Neural crest cell (in vitro differentiated cells): ENCODE measurements at regions not wholly inside any gene's neighbourhood (a gene's known extent, or its start where the extent isn't known, plus 50 kb on each side); places are given as distances from the start of the nearest gene placed in this dataset.
"Not testable (repeated sequence)": the region's sequence is repeated elsewhere in the genome, so short reads cannot be mapped to it uniquely, and the experiment has no call there.

Experiments used
- DNase-seq: peaks from one replicate; pipeline ENCODE4 v3.0.0; 2021; ENCODE audit warnings: low read depth, mixed read lengths, low spot score
- H3K27ac Mint-ChIP-seq: one replicate; pipeline ENCODE4 v1.8.0; 2021; ENCODE audit warnings: mild to moderate bottlenecking, mixed read lengths; ENCODE audit not compliant: unreplicated experiment
- H3K27me3 Mint-ChIP-seq: 2 replicates; pipeline ENCODE4 v1.8.0; 2021; ENCODE audit warnings: low read depth, mild to moderate bottlenecking, mixed read lengths
- H3K36me3 Mint-ChIP-seq: 2 replicates; pipeline ENCODE4 v1.8.0; 2021; ENCODE audit warnings: low read depth, mild to moderate bottlenecking, mixed read lengths
- H3K4me1 Mint-ChIP-seq: 2 replicates; pipeline ENCODE4 v1.8.0; 2021; ENCODE audit warnings: mixed read lengths
- H3K4me3 Mint-ChIP-seq: one replicate; pipeline ENCODE4 v1.8.0; 2021; ENCODE audit warnings: mild to moderate bottlenecking, mixed read lengths
- H3K9me3 Mint-ChIP-seq: 2 replicates; pipeline ENCODE4 v1.8.0; 2021; ENCODE audit warnings: mixed read lengths
- CTCF ChIP-seq: fragments of 200-600 bp; sonication (generic); conservative IDR thresholded peaks from 2 replicates; pipeline ENCODE4 v1.5.0; 2021; ENCODE audit warnings: antibody characterized with exemption, mild to moderate bottlenecking

GRCh38 chr1:238438311-238439270 lies 547.9 kb upstream of the ZP4 start:
- no peaks in the 10 kb centered on the region for H3K4me1 Mint-ChIP-seq
- H3K36me3 Mint-ChIP-seq: peaks cover 3% of the 10 kb centered on the region

GRCh38 chr1:238429703-238430102 lies 539.0 kb upstream of the ZP4 start:
- not testable (repeated sequence) for H3K27ac Mint-ChIP-seq, H3K4me1 Mint-ChIP-seq, H3K36me3 Mint-ChIP-seq, H3K27me3 Mint-ChIP-seq, H3K4me3 Mint-ChIP-seq, DNase-seq
- peaks cover 16% of the 10 kb centered on the region for H3K9me3 Mint-ChIP-seq

More at GRCh38 chr1:238438311-238439270, 547.9 kb upstream of the ZP4 start:
- Mint-ChIP-seq H3K4me3 (no peak overlapping the region), H3K27ac (peak overlapping the region; percentile 53), H3K9me3 (peaks cover 9% of the 10 kb centered on the region), H3K27me3 (no peaks in the 10 kb centered on the region)
- DNase-seq: no peak
- TF ChIP-seq CTCF: no peak

GRCh38 chr1:238419209-238419608 lies 528.5 kb upstream of the ZP4 start:
- no peaks in the 10 kb centered on the region for H3K36me3 Mint-ChIP-seq
- H3K27me3 Mint-ChIP-seq: no peaks in the 10 kb centered on the region
- H3K27ac Mint-ChIP-seq: no peak overlapping the region
- H3K4me1 Mint-ChIP-seq: no peaks in the 10 kb centered on the region
- no peaks in the 10 kb centered on the region for H3K9me3 Mint-ChIP-seq
- no peak overlapping the region for H3K4me3 Mint-ChIP-seq
- TF ChIP-seq CTCF: no peak
- DNase-seq: no peak

- Mint-ChIP-seq H3K9me3 (peaks cover 7% of the 10 kb centered on the region), H3K27ac (no peak overlapping the region), H3K4me3 (no peak overlapping the region), H3K36me3 (no peaks in the 10 kb centered on the region), H3K4me1 (no peaks in the 10 kb centered on the region), H3K27me3 (no peaks in the 10 kb centered on the region)
- no peak for DNase-seq
- no peak for TF ChIP-seq CTCF
Observed at GRCh38 chr1:238409932-238410331, 519.2 kb upstream of the ZP4 start.

GRCh38 chr1:238409191-238409850 lies 518.6 kb upstream of the ZP4 start:
- peaks cover 7% of the 10 kb centered on the region for H3K9me3 Mint-ChIP-seq
- H3K27me3 Mint-ChIP-seq: no peaks in the 10 kb centered on the region
- H3K27ac Mint-ChIP-seq: peak overlapping the region; percentile 8
- no peaks in the 10 kb centered on the region for H3K4me1 Mint-ChIP-seq
- no peak for TF ChIP-seq CTCF
- no peak overlapping the region for H3K4me3 Mint-ChIP-seq
- H3K36me3 Mint-ChIP-seq: no peaks in the 10 kb centered on the region
- DNase-seq: no peak

GRCh38 chr1:238408737-238409136 lies 518.0 kb upstream of the ZP4 start:
- H3K4me3 Mint-ChIP-seq: no peak overlapping the region
- H3K36me3 Mint-ChIP-seq: no peaks in the 10 kb centered on the region
- no peak for TF ChIP-seq CTCF
- H3K4me1 Mint-ChIP-seq: no peaks in the 10 kb centered on the region
- H3K27ac Mint-ChIP-seq: no peak overlapping the region
- H3K27me3 Mint-ChIP-seq: no peaks in the 10 kb centered on the region
- peaks cover 6% of the 10 kb centered on the region for H3K9me3 Mint-ChIP-seq
- no peak for DNase-seq
